Fibroblast of pulmonary artery (primary cell): ENCODE measurements at regions not wholly inside any gene's neighbourhood (a gene's known extent, or its start where the extent isn't known, plus 50 kb on each side); places are given as distances from the start of the nearest gene placed in this dataset.

ENCODE experiments used
- DNase-seq: peaks from one replicate; pipeline ENCODE4 v3.0.0-alpha.2; 2010; ENCODE audit warnings: low read depth
- H3K4me3 ChIP-seq: replicated peaks from 2 replicates; pipeline ENCODE4 v1.5.1; 2011; ENCODE audit warnings: low read depth, mild to moderate bottlenecking, control low read depth, low read length, moderate library complexity
- CTCF ChIP-seq: IDR thresholded peaks from 2 replicates; pipeline ENCODE4 v1.5.1; 2011; ENCODE audit warnings: mild to moderate bottlenecking, control low read depth, low read length, inconsistent platforms; ENCODE audit errors: missing control alignments

DNA sequence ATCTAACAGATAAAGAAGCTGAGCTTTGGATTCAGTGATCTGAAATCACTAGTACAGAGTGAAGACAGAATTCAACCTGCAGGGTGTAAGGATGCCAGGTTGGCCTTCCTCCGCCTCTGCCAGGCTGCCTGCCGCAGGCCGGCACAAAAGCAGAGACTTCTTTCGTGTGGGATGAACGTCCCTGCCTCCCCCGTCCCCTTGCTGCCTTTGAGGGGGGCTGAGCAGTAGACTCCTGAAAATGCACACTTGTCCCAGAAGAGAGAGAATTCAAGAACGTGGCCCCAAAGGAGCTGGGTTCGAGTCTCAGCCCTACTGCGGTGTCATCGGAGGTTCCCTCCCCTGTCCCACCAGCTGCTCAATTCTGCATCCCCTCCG, 154.3 kb downstream of the BCL11B start:
- DNase-seq: no peak
- H3K4me3 ChIP-seq: no peak overlapping the region
- no peak for TF ChIP-seq CTCF

- no peak for TF ChIP-seq CTCF
- H3K4me3 ChIP-seq: no peak overlapping the region
- no peak for DNase-seq
Measured at GRCh38 chr14:99118046-99118721, 153.8 kb downstream of the BCL11B start.

DNA sequence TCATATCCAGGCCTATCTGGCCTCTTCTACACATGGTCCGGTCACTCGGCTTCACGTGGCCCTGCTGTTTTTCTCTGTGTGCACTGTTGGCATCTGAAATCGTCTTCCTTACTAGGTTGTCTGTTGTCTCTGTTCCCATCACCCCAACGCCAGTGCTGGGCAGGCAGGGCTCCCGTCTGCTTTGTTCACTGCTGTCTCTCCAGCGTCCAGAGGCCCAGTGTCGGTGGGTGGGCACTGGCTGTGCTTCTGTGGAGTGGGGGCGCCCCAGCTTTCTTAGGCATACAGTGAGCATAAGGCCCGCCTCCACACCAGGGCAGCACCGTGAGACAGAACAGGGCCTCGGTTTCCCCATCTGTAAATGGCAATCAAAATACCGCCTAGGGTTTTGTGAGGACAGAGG, 153.1 kb downstream of the BCL11B start:
- no peak overlapping the region for H3K4me3 ChIP-seq
- no peak for TF ChIP-seq CTCF
- no peak for DNase-seq
